ENCODE measurements at regions not wholly inside any gene's neighbourhood (a gene's known extent, or its start where the extent isn't known, plus 50 kb on each side); places are given as distances from the start of the nearest gene placed in this dataset.

GRCh38 chr16:85563034-85563433 lies 50.1 kb upstream of the GSE1 start:
- in situ Hi-C loops (cut with HindIII; ENCODE audit: low pct_ligation_motif_present, low sequenced_read_pairs), result no loop called here
- H3K27ac ChIP-seq, result no peak overlapping the region
- H3K27me3 ChIP-seq (replicated peaks), result no peaks in the 10 kb centered on the region
- no peaks in the 10 kb centered on the region for H3K36me3 ChIP-seq (replicated peaks)
- DNase-seq, result no peak
- no peak for TF ChIP-seq CTCF (IDR thresholded peaks at IDR 0.05; ENCODE audit: low read depth, low read length, missing control alignments)
- H3K4me3 ChIP-seq (ENCODE audit: low read depth, low read length), result no peak overlapping the region
